Subcutaneous abdominal adipose tissue (tissue), 5 donors: ENCODE measurements at regions not wholly inside any gene's neighbourhood (a gene's known extent, or its start where the extent isn't known, plus 50 kb on each side); places are given as distances from the start of the nearest gene placed in this dataset.
"Not testable (repeated sequence)": the region's sequence is repeated elsewhere in the genome, so short reads cannot be mapped to it uniquely, and the experiment has no call there.

Source experiments
- H3K27ac ChIP-seq: one replicate; pipeline ENCODE4 v1.7.0; 2013; ENCODE audit warnings: low read depth, mild to moderate bottlenecking, inconsistent platforms, low read length, moderate library complexity
- H3K27me3 ChIP-seq, 5 donors: one replicate each; pipeline ENCODE4 v1.7.0; 2013; ENCODE audit warnings: low read length in 5 of 5, inconsistent platforms in 1 of 5; ENCODE audit not compliant: control insufficient read depth in 5 of 5, insufficient read depth in 4 of 5
- H3K36me3 ChIP-seq, 5 donors: one replicate each; pipeline ENCODE4 v1.7.0; 2013; ENCODE audit warnings: low read length in 5 of 5; ENCODE audit not compliant: control insufficient read depth in 5 of 5, insufficient read depth in 5 of 5
- H3K4me1 ChIP-seq, 5 donors: one replicate each; pipeline ENCODE4 v1.7.0; 2013; ENCODE audit warnings: low read length in 5 of 5, mild to moderate bottlenecking in 3 of 5, moderate library complexity in 1 of 5; ENCODE audit not compliant: control insufficient read depth in 5 of 5, insufficient read depth in 5 of 5
- H3K4me3 ChIP-seq, 5 donors: one replicate each; pipeline ENCODE4 v1.7.0; 2013; ENCODE audit warnings: low read length in 5 of 5, low read depth in 1 of 5
- H3K9ac ChIP-seq, 5 donors: one replicate each; pipeline ENCODE4 v1.7.0; 2013; ENCODE audit warnings: low read length in 5 of 5, mild to moderate bottlenecking in 4 of 5, moderate library complexity in 3 of 5
- H3K9me3 ChIP-seq, 5 donors: one replicate each; pipeline ENCODE4 v1.7.0; 2013; ENCODE audit warnings: low read length in 5 of 5; ENCODE audit not compliant: control insufficient read depth in 5 of 5
- donor health status: healthy.
- donor health status: healthy.
- donor health status: healthy.
- donor health status: healthy.
- donor health status: healthy.

- no peak overlapping the region for H3K27ac ChIP-seq
- peaks cover 2 to 17% (median 14%) of the 10 kb centered on the region in 5 donors for H3K4me1 ChIP-seq
- no peak overlapping the region for H3K4me3 ChIP-seq
- H3K27me3 ChIP-seq, result peaks cover 0 to 4% (median 0%) of the 10 kb centered on the region in 5 donors
- no peaks in the 10 kb centered on the region for H3K9me3 ChIP-seq
- H3K36me3 ChIP-seq, result no peaks in the 10 kb centered on the region
- H3K9ac ChIP-seq, result no peak overlapping the region
Measured at GRCh38 chr15:96054621-96055020, 275.9 kb upstream of the NR2F2 start.

- no peaks in the 10 kb centered on the region for H3K27me3 ChIP-seq
- H3K36me3 ChIP-seq, result no peaks in the 10 kb centered on the region
- H3K27ac ChIP-seq, result no peak overlapping the region
- no peaks in the 10 kb centered on the region for H3K9me3 ChIP-seq
- peaks cover 2 to 9% (median 7%) of the 10 kb centered on the region in 5 donors for H3K4me1 ChIP-seq
- H3K4me3 ChIP-seq, result no peak overlapping the region
- no peak overlapping the region for H3K9ac ChIP-seq
Measured at GRCh38 chr15:96058103-96058851, 272.2 kb upstream of the NR2F2 start.

- not testable (repeated sequence) for H3K4me3 ChIP-seq, H3K27me3 ChIP-seq, H3K9ac ChIP-seq, H3K9me3 ChIP-seq, H3K36me3 ChIP-seq, H3K4me1 ChIP-seq, H3K27ac ChIP-seq
Measured at GRCh38 chr15:96058852-96059103, 271.7 kb upstream of the NR2F2 start.

DNA sequence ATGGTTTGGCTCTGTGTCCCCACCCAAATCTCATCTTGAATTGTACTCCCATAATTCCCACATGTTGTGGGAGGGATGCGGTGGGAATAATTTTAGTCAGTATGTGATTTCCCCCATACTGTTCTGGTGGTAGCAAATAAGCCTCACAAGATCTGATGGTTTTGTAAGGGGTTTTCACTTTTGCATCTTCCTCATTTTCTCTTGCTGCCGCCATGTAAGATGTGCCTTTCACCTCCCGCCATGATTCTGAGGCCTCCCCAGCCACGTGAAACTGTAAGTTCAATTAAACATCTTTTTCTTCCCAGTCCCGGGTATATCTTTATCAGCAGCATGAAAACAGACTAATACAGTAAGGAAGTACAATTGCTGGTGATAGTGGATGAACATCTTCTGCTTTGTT, 269.9 kb upstream of the NR2F2 start:
- not testable (repeated sequence) for H3K27ac ChIP-seq, H3K4me3 ChIP-seq, H3K9ac ChIP-seq, H3K27me3 ChIP-seq, H3K36me3 ChIP-seq, H3K9me3 ChIP-seq, H3K4me1 ChIP-seq

GRCh38 chr15:96064351-96064756, 266.1 kb upstream of the NR2F2 start:
- no peak overlapping the region for H3K27ac ChIP-seq
- H3K9me3 ChIP-seq, result no peaks in the 10 kb centered on the region
- no peaks in the 10 kb centered on the region for H3K27me3 ChIP-seq
- no peak overlapping the region for H3K4me3 ChIP-seq
- no peaks in the 10 kb centered on the region for H3K36me3 ChIP-seq
- H3K4me1 ChIP-seq, result peaks cover 0 to 5% (median 0%) of the 10 kb centered on the region in 5 donors
- H3K9ac ChIP-seq, result no peak overlapping the region

GRCh38 chr15:96066126-96066525, 264.4 kb upstream of the NR2F2 start:
- Histone ChIP-seq H3K9me3 (no peaks in the 10 kb centered on the region), H3K4me1 (peaks cover 0 to 5% (median 0%) of the 10 kb centered on the region in 5 donors), H3K9ac (no peak overlapping the region), H3K4me3 (no peak overlapping the region), H3K27ac (no peak overlapping the region), H3K36me3 (no peaks in the 10 kb centered on the region), H3K27me3 (no peaks in the 10 kb centered on the region)

DNA sequence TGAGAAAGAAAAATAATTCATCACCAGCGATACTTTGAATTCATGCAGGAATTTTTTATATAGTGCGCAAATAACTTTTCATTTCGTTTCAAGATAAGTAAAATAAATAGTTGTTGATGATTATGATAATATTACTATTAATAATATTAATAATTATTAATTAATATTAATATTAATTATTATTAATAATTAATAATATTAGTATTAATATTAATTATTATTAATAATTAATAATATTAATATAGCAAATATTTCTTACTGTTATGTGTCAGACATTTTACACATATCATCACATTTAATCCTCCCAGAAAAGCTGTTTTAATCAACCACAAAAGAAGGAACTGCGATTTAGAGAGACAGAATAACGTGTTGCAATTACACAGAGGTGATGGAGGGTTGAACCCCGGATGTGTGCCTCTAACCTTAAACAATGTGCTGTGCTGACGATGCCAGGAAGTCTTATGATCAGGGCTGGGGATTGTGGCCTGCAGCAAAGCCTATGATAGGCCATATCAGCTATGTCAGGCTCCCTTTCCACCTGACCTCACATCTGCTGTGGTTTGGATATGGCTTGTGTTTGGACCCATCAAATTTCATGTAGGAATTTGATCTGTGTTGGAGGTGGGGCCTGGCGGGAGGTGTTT, 263.5 kb upstream of the NR2F2 start:
- H3K4me1 ChIP-seq, result peaks cover 0 to 5% (median 0%) of the 10 kb centered on the region in 5 donors
- no peak overlapping the region for H3K27ac ChIP-seq
- H3K9me3 ChIP-seq, result no peaks in the 10 kb centered on the region
- H3K36me3 ChIP-seq, result no peaks in the 10 kb centered on the region
- H3K9ac ChIP-seq, result no peak overlapping the region
- H3K4me3 ChIP-seq, result no peak overlapping the region
- no peaks in the 10 kb centered on the region for H3K27me3 ChIP-seq

DNA sequence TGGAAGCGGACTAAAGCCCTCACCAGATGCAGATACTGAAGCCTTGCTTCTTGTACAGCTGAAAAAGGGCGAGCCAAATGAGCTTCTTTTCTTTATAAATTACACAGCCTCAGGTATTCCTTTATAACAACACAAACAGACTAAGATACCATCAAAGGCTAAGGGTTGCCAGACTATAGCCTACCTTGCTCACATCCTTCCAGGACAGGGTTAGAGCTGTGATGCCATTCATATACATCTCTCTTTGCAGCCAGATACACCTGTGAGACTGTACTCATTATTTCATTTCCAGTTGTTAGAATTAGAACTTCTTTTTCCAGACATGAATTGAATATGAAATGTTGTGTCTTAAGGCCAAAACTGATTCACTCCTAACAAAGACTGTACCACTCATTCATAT, 262.8 kb upstream of the NR2F2 start:
- no peaks in the 10 kb centered on the region for H3K36me3 ChIP-seq
- no peaks in the 10 kb centered on the region for H3K27me3 ChIP-seq
- no peak overlapping the region for H3K4me3 ChIP-seq
- peaks cover 0 to 5% (median 0%) of the 10 kb centered on the region in 5 donors for H3K4me1 ChIP-seq
- no peak overlapping the region for H3K27ac ChIP-seq
- H3K9me3 ChIP-seq, result no peaks in the 10 kb centered on the region
- H3K9ac ChIP-seq, result no peak overlapping the region

GRCh38 chr15:96068897-96069296, 261.6 kb upstream of the NR2F2 start:
- Histone ChIP-seq H3K9ac (no peak overlapping the region), H3K27me3 (no peaks in the 10 kb centered on the region), H3K4me3 (no peak overlapping the region), H3K9me3 (no peaks in the 10 kb centered on the region), H3K27ac (no peak overlapping the region), H3K36me3 (no peaks in the 10 kb centered on the region), H3K4me1 (peaks cover 0 to 5% (median 0%) of the 10 kb centered on the region in 5 donors)

DNA sequence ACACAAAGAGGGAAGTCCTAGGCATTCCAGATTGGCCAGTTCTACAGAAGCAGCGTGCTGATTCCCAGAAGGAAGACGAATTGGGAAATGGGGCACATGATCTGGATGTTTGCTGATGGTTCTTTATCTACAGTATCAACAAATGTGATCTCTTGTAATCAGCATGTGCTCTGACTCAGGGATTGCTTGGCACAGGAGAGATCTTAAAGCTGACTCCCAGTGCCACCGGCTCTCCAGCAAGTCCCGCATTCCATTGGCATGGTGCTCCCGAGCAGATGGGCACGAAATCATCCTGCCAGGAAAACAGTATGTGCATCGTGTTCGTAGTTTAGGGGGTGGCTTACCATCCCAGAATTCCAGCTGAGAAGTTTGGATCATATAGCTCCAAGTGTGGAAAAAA, 259.9 kb upstream of the NR2F2 start:
- Histone ChIP-seq H3K4me1 (no peaks in the 10 kb centered on the region), H3K27ac (no peak overlapping the region), H3K36me3 (no peaks in the 10 kb centered on the region), H3K27me3 (no peaks in the 10 kb centered on the region), H3K9ac (no peak overlapping the region), H3K4me3 (no peak overlapping the region), H3K9me3 (no peaks in the 10 kb centered on the region)
